ENCODE measurements at regions not wholly inside any gene's neighbourhood (a gene's known extent, or its start where the extent isn't known, plus 50 kb on each side); places are given as distances from the start of the nearest gene placed in this dataset.

DNA sequence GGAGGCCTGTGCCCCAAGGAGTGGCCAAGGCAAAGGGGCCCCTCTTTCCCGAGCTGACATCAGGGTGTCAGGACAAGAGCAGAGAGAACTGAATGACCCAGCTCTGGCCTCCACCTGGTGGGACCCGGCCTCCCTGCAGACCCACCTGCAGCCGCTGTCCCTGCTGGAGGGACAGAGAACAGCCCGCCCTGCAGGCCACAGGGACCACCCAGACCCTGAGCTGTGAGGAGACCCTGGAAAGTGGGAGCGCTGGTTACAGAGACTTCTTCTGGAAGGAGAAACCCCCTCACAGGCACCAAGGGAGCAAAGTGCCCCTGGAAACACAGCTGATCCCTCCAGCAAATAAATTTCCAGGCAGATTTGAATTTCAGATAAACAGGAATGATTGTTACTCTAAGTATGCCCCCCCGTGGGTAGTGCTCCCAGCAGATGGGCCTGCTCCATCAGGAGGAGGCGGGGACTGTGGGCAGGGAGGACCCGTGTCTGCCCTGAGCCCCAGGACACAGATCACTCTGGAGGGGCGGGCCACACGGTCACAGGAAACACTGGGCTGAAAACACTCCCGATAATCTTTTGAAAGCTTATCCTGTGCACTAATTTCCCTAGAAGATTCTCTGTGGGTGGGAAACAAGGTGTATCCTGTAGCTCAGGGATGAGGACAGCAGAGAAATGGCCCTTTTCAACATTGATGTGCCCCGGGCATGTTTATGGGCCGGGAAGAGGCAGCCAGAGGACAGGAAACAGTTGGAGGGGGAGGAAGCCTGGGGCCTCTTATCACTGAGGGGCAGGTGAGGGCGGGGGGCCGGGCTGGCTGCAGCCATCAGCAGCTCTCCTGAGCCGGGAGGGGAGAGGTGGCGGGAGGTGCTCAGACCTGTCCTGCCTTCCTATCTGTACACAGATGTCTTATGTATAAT is 276.0 kb downstream of the ADGRD1 start:
- TF ChIP-seq POLR2A (IDR thresholded peaks at IDR 0.05) (no peak), POLR2AphosphoS5 (IDR thresholded peaks at IDR 0.05) (peak in 2 of 4 donors; percentile 39 to 46), EP300 (IDR thresholded peaks at IDR 0.05) (no peak)
- TF ChIP-seq, protein P1, sequence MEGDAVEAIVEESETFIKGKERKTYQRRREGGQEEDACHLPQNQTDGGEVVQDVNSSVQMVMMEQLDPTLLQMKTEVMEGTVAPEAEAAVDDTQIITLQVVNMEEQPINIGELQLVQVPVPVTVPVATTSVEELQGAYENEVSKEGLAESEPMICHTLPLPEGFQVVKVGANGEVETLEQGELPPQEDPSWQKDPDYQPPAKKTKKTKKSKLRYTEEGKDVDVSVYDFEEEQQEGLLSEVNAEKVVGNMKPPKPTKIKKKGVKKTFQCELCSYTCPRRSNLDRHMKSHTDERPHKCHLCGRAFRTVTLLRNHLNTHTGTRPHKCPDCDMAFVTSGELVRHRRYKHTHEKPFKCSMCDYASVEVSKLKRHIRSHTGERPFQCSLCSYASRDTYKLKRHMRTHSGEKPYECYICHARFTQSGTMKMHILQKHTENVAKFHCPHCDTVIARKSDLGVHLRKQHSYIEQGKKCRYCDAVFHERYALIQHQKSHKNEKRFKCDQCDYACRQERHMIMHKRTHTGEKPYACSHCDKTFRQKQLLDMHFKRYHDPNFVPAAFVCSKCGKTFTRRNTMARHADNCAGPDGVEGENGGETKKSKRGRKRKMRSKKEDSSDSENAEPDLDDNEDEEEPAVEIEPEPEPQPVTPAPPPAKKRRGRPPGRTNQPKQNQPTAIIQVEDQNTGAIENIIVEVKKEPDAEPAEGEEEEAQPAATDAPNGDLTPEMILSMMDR (IDR thresholded peaks at IDR 0.05), result no peak
